GM12873 (cell line): ENCODE measurements at regions not wholly inside any gene's neighbourhood (a gene's known extent, or its start where the extent isn't known, plus 50 kb on each side); places are given as distances from the start of the nearest gene placed in this dataset.

ENCODE experiments used
- TF ChIP-seq, protein P1 (sequence below): IDR thresholded peaks from 2 replicates; pipeline ENCODE4 v1.5.1; 2012; ENCODE audit warnings: low read depth, mild to moderate bottlenecking, moderate library complexity, low read length, control low read depth; ENCODE audit not compliant: insufficient read depth; ENCODE audit errors: missing control alignments

GRCh38 chr13:86095351-86095750, 296.1 kb upstream of the SLITRK6 start:
- TF ChIP-seq, protein P1, sequence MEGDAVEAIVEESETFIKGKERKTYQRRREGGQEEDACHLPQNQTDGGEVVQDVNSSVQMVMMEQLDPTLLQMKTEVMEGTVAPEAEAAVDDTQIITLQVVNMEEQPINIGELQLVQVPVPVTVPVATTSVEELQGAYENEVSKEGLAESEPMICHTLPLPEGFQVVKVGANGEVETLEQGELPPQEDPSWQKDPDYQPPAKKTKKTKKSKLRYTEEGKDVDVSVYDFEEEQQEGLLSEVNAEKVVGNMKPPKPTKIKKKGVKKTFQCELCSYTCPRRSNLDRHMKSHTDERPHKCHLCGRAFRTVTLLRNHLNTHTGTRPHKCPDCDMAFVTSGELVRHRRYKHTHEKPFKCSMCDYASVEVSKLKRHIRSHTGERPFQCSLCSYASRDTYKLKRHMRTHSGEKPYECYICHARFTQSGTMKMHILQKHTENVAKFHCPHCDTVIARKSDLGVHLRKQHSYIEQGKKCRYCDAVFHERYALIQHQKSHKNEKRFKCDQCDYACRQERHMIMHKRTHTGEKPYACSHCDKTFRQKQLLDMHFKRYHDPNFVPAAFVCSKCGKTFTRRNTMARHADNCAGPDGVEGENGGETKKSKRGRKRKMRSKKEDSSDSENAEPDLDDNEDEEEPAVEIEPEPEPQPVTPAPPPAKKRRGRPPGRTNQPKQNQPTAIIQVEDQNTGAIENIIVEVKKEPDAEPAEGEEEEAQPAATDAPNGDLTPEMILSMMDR = no peak

DNA sequence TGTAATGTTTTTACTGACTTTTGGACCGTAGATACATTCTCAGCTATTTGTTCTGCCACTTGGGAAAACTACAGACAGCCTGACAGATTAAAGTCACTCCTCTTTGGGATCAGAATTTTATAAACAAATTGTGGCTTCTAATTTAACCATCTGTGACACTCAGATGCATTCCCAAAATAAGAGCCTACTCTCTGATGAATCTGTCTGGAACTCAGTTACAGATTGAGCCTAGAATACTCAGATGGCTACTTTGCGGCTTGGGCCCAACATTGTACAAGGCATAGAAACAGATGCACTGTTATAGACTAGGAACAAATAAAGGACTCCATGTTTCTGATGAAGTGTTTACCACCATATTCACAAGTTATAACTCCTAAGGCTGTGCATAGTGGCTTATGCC, 291.0 kb upstream of the SLITRK6 start:
- TF ChIP-seq, protein P1 = no peak

- TF ChIP-seq, protein P1 = no peak
Observed at GRCh38 chr13:86087244-86087643, 288.0 kb upstream of the SLITRK6 start.

- TF ChIP-seq, protein P1 = no peak
Observed at GRCh38 chr13:86085890-86086289, 286.7 kb upstream of the SLITRK6 start.

DNA sequence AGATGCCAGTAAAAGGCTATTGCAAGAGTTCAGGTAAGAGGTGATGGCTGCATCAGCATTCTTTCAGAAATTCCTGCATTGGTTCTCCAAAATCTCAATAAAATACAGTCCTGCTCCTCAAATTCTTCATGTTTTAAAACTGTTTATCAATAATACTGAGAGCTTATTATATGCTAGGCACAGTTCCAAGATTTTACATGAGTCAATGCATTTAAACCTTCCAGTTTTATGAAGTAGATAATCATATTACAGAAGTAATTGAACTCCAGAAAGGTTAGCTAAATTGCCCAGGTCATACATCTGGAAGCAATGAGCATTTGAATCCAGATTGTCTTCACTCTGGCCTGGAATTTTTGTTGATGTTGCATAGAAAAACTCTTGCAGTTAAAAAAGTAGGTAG, 282.9 kb upstream of the SLITRK6 start:
- TF ChIP-seq, protein P1 = no peak

DNA sequence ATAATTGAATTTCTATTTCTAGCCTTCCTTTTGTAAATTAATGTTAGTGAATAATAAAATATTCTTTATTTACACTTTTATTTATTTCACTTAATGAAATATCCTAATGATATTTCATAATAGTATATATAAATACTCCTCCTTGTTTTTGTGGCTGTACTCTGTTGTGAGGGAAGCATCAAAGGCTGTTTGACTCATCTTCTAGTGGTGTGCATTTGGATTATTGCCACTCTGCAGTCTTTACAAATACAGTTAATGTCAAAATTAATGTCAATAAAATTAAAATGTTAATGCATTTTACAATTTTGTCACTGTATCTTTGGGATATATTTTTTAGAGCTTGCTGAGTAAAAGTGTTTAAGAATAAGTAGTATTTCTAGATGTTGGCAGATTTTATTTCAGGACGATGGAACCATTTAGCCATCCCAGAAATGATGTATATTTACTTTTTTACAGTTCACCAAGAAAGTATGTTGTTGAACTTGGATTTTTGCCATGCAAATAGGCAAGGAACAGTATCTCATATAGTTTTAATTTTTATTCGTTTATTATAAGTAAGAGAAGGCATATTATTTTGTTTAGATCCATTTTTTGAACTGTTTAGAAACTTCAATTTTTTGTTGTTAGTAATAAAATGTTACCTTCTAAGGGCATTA, 281.2 kb upstream of the SLITRK6 start:
- TF ChIP-seq, protein P1 = no peak

DNA sequence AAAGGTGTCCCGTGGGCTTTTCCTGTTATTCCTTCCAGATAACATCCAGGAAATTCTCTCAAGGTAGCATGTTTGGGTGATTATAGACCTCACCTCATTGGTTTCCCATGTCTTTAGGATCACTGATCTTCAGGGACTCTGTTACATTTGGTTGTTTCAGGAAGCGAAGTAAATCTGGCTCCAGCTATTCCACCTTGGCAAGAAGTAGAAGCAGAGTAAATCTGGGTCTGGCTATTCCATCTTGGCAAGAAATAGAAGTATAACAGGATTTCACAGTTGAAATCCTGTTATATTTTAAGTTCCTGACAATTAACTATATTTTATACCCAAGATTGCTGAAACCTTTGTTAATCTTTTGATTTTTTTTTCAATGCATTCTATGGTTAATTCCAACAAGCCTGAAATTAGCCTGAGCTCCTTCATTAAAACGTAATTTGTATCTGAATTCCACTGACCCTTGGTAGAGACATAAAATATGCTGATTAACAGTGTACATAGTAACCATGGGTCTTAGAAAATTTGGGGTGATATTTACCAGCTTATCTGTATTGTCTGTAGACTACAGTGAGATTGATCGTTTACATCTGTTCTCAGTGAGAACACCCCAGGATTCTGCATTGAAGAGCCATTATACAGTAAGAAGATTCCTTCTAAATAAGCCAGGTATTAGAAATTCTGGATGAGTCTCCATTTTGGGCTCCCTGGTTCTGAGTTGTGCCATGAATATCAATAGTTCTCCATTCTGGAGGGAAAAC, 267.6 kb upstream of the SLITRK6 start:
- TF ChIP-seq, protein P1 = no peak
